ENCODE measurements at regions not wholly inside any gene's neighbourhood (a gene's known extent, or its start where the extent isn't known, plus 50 kb on each side); places are given as distances from the start of the nearest gene placed in this dataset.

- intact Hi-C loops (cut with DNase I): no loop called here
- ATAC-seq (no peak), DNase-seq (ENCODE audit: missing footprints) (no peak)
Measured at GRCh38 chr16:49969091-49970030, 55.7 kb upstream of the CNEP1R1 start.

GRCh38 chr16:49970797-49971431 lies 54.1 kb upstream of the CNEP1R1 start:
- intact Hi-C loops (cut with DNase I): no loop called here
- ATAC-seq: no peak
- DNase-seq (ENCODE audit: missing footprints): no peak

GRCh38 chr16:49972280-49972679 lies 52.7 kb upstream of the CNEP1R1 start:
- no peak for DNase-seq (ENCODE audit: missing footprints)
- ATAC-seq: no peak
- intact Hi-C loops (cut with DNase I): no loop called here

GRCh38 chr16:49972961-49973360 lies 52.1 kb upstream of the CNEP1R1 start:
- no peak for DNase-seq (ENCODE audit: missing footprints)
- intact Hi-C loops (cut with DNase I): no loop called here
- ATAC-seq: no peak

Measured in Right ventricle myocardium inferior (tissue), 1 donor.